Tibial nerve (tissue), 3 donors: ENCODE measurements at regions not wholly inside any gene's neighbourhood (a gene's known extent, or its start where the extent isn't known, plus 50 kb on each side); places are given as distances from the start of the nearest gene placed in this dataset.

ENCODE experiments used
- POLR2A ChIP-seq, 2 donors: fragments of 450-650 bp; IDR thresholded peaks; one replicate each; pipeline ENCODE4 v1.6.1; 2017; ENCODE audit warnings: antibody characterized with exemption in 2 of 2, mild to moderate bottlenecking in 2 of 2, moderate library complexity in 2 of 2
- TF ChIP-seq, protein P1 (sequence below), 5 experiments: fragments of 200-600 bp in 3 of 5; fragments of 450-650 bp in 2 of 5; sonication (generic) in 3 of 5; IDR thresholded peaks; one replicate each; pipeline ENCODE4 v1.5.1; 2016 to 2019; ENCODE audit warnings: antibody characterized with exemption in 5 of 5, mild to moderate bottlenecking in 3 of 5, moderate library complexity in 2 of 5

GRCh38 chrX:106479920-106480319 is 131.9 kb upstream of the RADX start:
- TF ChIP-seq, protein P1, sequence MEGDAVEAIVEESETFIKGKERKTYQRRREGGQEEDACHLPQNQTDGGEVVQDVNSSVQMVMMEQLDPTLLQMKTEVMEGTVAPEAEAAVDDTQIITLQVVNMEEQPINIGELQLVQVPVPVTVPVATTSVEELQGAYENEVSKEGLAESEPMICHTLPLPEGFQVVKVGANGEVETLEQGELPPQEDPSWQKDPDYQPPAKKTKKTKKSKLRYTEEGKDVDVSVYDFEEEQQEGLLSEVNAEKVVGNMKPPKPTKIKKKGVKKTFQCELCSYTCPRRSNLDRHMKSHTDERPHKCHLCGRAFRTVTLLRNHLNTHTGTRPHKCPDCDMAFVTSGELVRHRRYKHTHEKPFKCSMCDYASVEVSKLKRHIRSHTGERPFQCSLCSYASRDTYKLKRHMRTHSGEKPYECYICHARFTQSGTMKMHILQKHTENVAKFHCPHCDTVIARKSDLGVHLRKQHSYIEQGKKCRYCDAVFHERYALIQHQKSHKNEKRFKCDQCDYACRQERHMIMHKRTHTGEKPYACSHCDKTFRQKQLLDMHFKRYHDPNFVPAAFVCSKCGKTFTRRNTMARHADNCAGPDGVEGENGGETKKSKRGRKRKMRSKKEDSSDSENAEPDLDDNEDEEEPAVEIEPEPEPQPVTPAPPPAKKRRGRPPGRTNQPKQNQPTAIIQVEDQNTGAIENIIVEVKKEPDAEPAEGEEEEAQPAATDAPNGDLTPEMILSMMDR (IDR thresholded peaks at IDR 0.05) = no peak
- no peak for TF ChIP-seq POLR2A (IDR thresholded peaks at IDR 0.05)
